HepG2 (cell line): ENCODE measurements at regions not wholly inside any gene's neighbourhood (a gene's known extent, or its start where the extent isn't known, plus 50 kb on each side); places are given as distances from the start of the nearest gene placed in this dataset.

Source experiments
- ATAC-seq: fragments of 200-7000 bp; cut with Tn5 transposase; 3 replicates; pipeline ENCODE4 v1.9.1; 2020; ENCODE audit warnings: mild to moderate bottlenecking, moderate library complexity
- BruUV-seq: library from RNA; stranded (reverse); fragments of 400-500 nt; replicated peaks from 2 replicates; lab custom pipeline; 2021; lab: Mats Ljungman, UMichigan
- CTCF ChIA-PET: fragments of 300-600 bp; formaldehyde crosslinking; extraction: SDS; loops from one replicate; lab custom pipeline; 2021; ENCODE audit warnings: low total read pairs, inconsistent platforms, low intra/inter-chr PET ratio; lab: Yijun Ruan, JAX
- POLR2A ChIA-PET: fragments of 350-600 bp; sonication (Branson Sonifier 250); formaldehyde crosslinking; loops from one replicate; lab custom pipeline; 2020; ENCODE audit warnings: antibody characterized with exemption, inconsistent platforms; lab: Yijun Ruan, JAX
- DNase-seq: peaks from one replicate; pipeline ENCODE4 v3.0.0-alpha.2; 2015; ENCODE audit warnings: low spot score
- FAIRE-seq: peaks from 3 replicates; lab custom pipeline; 2011; peaks lifted over from hg19 to GRCh38; lab: Jason Lieb, UNC
- H2AFZ ChIP-seq: one replicate; pipeline ENCODE4 v1.6.1; 2011; ENCODE audit warnings: low read length, inconsistent platforms
- H3K27ac ChIP-seq: fragments of 300-600 bp; 3 replicates; pipeline ENCODE4 v1.8.0; 2011; ENCODE audit warnings: mixed run types, mild to moderate bottlenecking, mixed read lengths, low read length, inconsistent platforms; ENCODE audit not compliant: insufficient read depth; ENCODE audit errors: extremely low read length
- H3K27me3 ChIP-seq, 2 experiments: fragments of 200-600 bp in 1 of 2; 2 replicates in 1 of 2; 3 replicates in 1 of 2; pipeline versions ENCODE4 v1.6.0 to v1.8.0; 2011; ENCODE audit warnings: low read length in 2 of 2, mild to moderate bottlenecking in 2 of 2, moderate library complexity in 2 of 2, inconsistent platforms in 1 of 2; ENCODE audit not compliant: insufficient read depth in 2 of 2, control insufficient read depth in 1 of 2
- H3K36me3 ChIP-seq, 2 experiments: fragments of 200-600 bp in 1 of 2; replicated peaks in 1 of 2; 2 replicates in 1 of 2; 3 replicates in 1 of 2; pipeline versions ENCODE4 v1.5.1 to v1.8.0; 2011; ENCODE audit warnings: low read length in 2 of 2, inconsistent platforms in 1 of 2; ENCODE audit not compliant: insufficient read depth in 2 of 2, control insufficient read depth in 1 of 2
- H3K4me1 ChIP-seq: 2 replicates; pipeline ENCODE4 v1.5.1; 2012; ENCODE audit warnings: low read length, inconsistent platforms; ENCODE audit not compliant: insufficient read depth
- H3K4me2 ChIP-seq: 2 replicates; pipeline ENCODE4 v1.6.0; 2011; ENCODE audit warnings: low read depth, low read length, inconsistent platforms
- H3K4me3 ChIP-seq, 3 experiments: fragments of 200-600 bp in 1 of 3; sonication (generic), shearing (Covaris generic) in 1 of 3; replicated peaks in 1 of 3; 2 replicates each; pipeline ENCODE4 v1.5.1; 2011 to 2016; ENCODE audit warnings: low read length in 3 of 3, inconsistent platforms in 2 of 3, low read depth in 2 of 3, mild to moderate bottlenecking in 2 of 3, control low read depth in 1 of 3, mixed read lengths in 1 of 3; ENCODE audit not compliant: insufficient read depth in 1 of 3
- H3K79me2 ChIP-seq: one replicate; pipeline ENCODE4 v1.6.1; 2011; ENCODE audit warnings: low read length, inconsistent platforms; ENCODE audit not compliant: insufficient read depth
- H3K9ac ChIP-seq: 2 replicates; pipeline ENCODE4 v1.6.0; 2011; ENCODE audit warnings: mild to moderate bottlenecking, low read depth, low read length, inconsistent platforms; ENCODE audit not compliant: insufficient read depth
- H3K9me3 ChIP-seq: 2 replicates; pipeline ENCODE4 v1.5.1; 2012; ENCODE audit warnings: mild to moderate bottlenecking, low read length
- H4K20me1 ChIP-seq: 2 replicates; pipeline ENCODE4 v1.6.0; 2011; ENCODE audit warnings: inconsistent platforms, mild to moderate bottlenecking, low read length, moderate library complexity; ENCODE audit not compliant: insufficient read depth
- HCFC1 ChIP-seq: fragments of 150-350 bp; IDR thresholded peaks from 2 replicates; pipeline ENCODE4 v1.6.1; 2014; ENCODE audit warnings: low read depth, low read length
- KAT8 ChIP-seq: IDR thresholded peaks from 2 replicates; pipeline ENCODE4 v1.6.1; 2016; ENCODE audit warnings: missing genetic modification reagents, missing compliant biosample characterization
- LCORL ChIP-seq, 2 experiments: fragments of 450-650 bp in 1 of 2; sonication (generic) in 1 of 2; formaldehyde crosslinking in 1 of 2; IDR thresholded peaks; 2 replicates each; pipeline versions ENCODE4 v1.5.0 to v1.6.1; 2017 to 2020; ENCODE audit warnings: antibody characterized with exemption in 1 of 2, missing genetic modification reagents in 1 of 2
- NCOA2 ChIP-seq: sonication (generic); formaldehyde crosslinking; IDR thresholded peaks from 2 replicates; pipeline ENCODE4 v1.8.0; 2022; ENCODE audit warnings: inconsistent platforms
- NFIC ChIP-seq: IDR thresholded peaks from 2 replicates; pipeline ENCODE4 v1.6.1; 2012; ENCODE audit warnings: mild to moderate bottlenecking, low read length, inconsistent platforms
- TP53 ChIP-seq: sonication (generic); formaldehyde crosslinking; conservative IDR thresholded peaks from 2 replicates; pipeline ENCODE4 v1.4.0; 2020; ENCODE audit warnings: missing genetic modification reagents
- ZNF20 ChIP-seq: sonication (generic); formaldehyde crosslinking; IDR thresholded peaks from 2 replicates; pipeline ENCODE4 v1.4.0; 2020; ENCODE audit warnings: mild to moderate bottlenecking, moderate library complexity, missing genetic modification reagents
- ZNF552 ChIP-seq: sonication (generic); formaldehyde crosslinking; IDR thresholded peaks from 2 replicates; pipeline ENCODE4 v1.9.0; 2022; ENCODE audit warnings: missing genetic modification reagents, mild to moderate bottlenecking, borderline replicate concordance
- ZNF713 ChIP-seq: sonication (generic); formaldehyde crosslinking; IDR thresholded peaks from 2 replicates; pipeline ENCODE4 v1.4.0; 2020; ENCODE audit warnings: mild to moderate bottlenecking, missing genetic modification reagents
- WGBS: methylation state at CpG from one replicate; pipeline ENCODE4 v1.1.6; 2017; ENCODE audit warnings: low lambda C conversion rate; 5-methylcytosine and 5-hydroxymethylcytosine counted together
- in situ Hi-C: cut with HindIII; loops from 2 replicates; pipeline ENCODE4 v1.10.0; 2017; ENCODE audit warnings: low pct_unique_long_range_greater_than_20kb; ENCODE audit not compliant: extremely low pct_ligation_motif_present
- intact Hi-C: fragments of 100-400 bp; cut with micrococcal nuclease; formaldehyde crosslinking; loops from one replicate; pipeline ENCODE4 v1.10.0; 2022; ENCODE audit not compliant: unreplicated experiment
- TF ChIP-seq, protein P1 (sequence below): sonication (generic); formaldehyde crosslinking; IDR thresholded peaks from 2 replicates; pipeline ENCODE4 v1.8.0; 2022; ENCODE audit warnings: missing genetic modification reagents, low read depth, mild to moderate bottlenecking, borderline replicate concordance
- TF ChIP-seq, protein P2 (sequence below): fragments of 450-650 bp; IDR thresholded peaks from 2 replicates; pipeline ENCODE4 v1.6.1; 2017

DNA sequence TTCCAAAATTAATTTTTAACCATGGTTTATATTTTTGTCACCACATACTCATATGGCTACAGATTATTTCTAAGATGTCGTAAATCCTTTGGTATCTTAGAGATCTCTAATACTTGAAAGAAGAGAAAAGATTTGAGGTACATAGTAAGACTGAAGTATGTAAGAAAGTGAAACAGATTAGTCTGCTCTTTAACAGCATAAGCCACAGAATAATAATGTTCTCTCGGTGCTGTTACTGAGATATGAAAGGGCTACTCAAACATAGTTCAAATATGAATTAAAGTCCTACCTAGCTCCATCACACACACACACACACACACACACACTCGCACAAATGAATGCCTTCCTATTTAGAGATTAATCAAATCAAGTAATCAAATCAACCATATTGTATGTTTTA lies 274.1 kb upstream of the PCDH18 start:
- no peaks in the 10 kb centered on the region for H4K20me1 ChIP-seq
- no peaks in the 10 kb centered on the region for H3K36me3 ChIP-seq
- in situ Hi-C loops, result loop anchor here (25.0 kb wide), 1 partner anchor 881 kb away; no protein-coding TSS in a partner anchor
- no peaks in the 10 kb centered on the region for H3K27me3 ChIP-seq
- DNase-seq, result no peak
- no peaks in the 10 kb centered on the region for H3K9me3 ChIP-seq
- no TSS peak for BruUV-seq
- H2AFZ ChIP-seq, result no peak overlapping the region
- no peak for FAIRE-seq
- CTCF ChIA-PET, result no interaction called here
- WGBS, result 29% methylated on average over 3 of the region's 3 CpGs
- H3K4me1 ChIP-seq, result no peaks in the 10 kb centered on the region
- no peak overlapping the region for H3K4me2 ChIP-seq
- no peak for TF ChIP-seq HCFC1
- TF ChIP-seq NCOA2 (CRISPR knock-in tag), result no peak
- no peak for TF ChIP-seq LCORL (IDR thresholded peaks at IDR 0.05)
- no peak for TF ChIP-seq LCORL (CRISPR knock-in tag; IDR thresholded peaks at IDR 0.05)
- no peak for TF ChIP-seq ZNF713 (CRISPR knock-in tag)
- TF ChIP-seq KAT8 (CRISPR knock-in tag), result no peak
- TF ChIP-seq, protein P1, sequence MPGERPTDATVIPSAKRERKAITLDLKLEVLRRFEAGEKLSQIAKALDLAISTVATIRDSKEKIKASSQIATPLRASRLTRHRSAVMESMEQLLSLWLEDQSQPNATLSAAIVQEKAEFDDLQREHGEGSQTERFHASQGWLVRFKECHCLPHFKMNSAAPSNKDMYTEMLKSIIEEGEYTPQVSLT (CRISPR knock-in tag), result no peak
- no peak for TF ChIP-seq ZNF552 (CRISPR knock-in tag)
- no peak for TF ChIP-seq TP53 (CRISPR knock-in tag)
- TF ChIP-seq ZNF20 (CRISPR knock-in tag), result no peak
- TF ChIP-seq, protein P2, sequence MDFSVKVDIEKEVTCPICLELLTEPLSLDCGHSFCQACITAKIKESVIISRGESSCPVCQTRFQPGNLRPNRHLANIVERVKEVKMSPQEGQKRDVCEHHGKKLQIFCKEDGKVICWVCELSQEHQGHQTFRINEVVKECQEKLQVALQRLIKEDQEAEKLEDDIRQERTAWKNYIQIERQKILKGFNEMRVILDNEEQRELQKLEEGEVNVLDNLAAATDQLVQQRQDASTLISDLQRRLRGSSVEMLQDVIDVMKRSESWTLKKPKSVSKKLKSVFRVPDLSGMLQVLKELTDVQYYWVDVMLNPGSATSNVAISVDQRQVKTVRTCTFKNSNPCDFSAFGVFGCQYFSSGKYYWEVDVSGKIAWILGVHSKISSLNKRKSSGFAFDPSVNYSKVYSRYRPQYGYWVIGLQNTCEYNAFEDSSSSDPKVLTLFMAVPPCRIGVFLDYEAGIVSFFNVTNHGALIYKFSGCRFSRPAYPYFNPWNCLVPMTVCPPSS, result no peak
- TF ChIP-seq NFIC, result no peak
- TF ChIP-seq, all 625 proteins: peak for 0
- POLR2A ChIA-PET, result no interaction called here
- no peak for ATAC-seq
- Histone ChIP-seq H3K27ac (no peak overlapping the region), H3K4me3 (no peak overlapping the region), H3K79me2 (no peaks in the 10 kb centered on the region), H3K9ac (no peak overlapping the region)
- intact Hi-C loops, result no loop called here
